IPS-NIHi7 (cell line): ENCODE measurements at regions not wholly inside any gene's neighbourhood (a gene's known extent, or its start where the extent isn't known, plus 50 kb on each side); places are given as distances from the start of the nearest gene placed in this dataset.
"Not testable (repeated sequence)": the region's sequence is repeated elsewhere in the genome, so short reads cannot be mapped to it uniquely, and the experiment has no call there.

Source experiments
- DNase-seq: peaks from one replicate; pipeline ENCODE4 v3.0.0; 2012; ENCODE audit warnings: mixed read lengths; ENCODE audit errors: extremely low spot score

GRCh38 chr12:42728287-42728686 lies 138.7 kb upstream of the PRICKLE1 start:
- no peak for DNase-seq

DNA sequence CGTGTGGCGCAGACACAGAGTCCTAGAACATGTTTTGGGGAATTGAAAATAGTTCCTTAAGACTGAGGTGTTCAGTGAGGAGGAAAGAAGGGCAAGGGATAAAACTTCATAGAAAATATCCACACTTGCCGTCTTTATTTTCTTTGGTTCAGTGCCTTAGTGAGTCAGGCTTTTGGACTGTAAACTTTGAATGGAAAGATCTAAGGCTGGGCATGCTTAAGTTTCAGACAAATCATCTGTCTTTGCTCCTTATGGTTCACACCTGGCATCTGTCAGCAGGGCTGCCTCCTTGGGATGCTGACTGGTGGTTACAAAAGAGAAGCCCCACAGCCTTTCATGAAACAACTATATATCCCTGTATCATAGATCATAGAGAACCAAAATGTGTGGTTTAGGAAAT lies 136.3 kb upstream of the PRICKLE1 start:
- no peak for DNase-seq

DNA sequence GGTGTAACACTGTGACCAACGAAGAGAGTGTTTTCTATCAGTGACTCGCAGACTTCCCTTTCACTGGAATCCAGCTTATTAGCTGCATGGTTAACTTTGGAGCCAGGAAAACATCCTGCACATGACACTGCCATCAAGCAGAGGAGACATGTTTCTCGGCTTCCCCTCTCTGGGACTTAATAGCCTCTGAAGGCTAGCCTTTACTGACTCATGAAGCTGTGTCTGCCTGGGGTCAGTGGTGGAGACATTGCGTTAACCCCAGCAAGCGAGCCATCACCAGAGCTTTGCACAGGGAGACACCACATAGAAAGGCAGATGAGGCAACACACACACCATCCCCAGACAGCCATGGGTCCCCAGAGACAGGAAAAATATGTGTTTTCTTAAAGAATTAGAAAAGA lies 126.9 kb upstream of the PRICKLE1 start:
- no peak for DNase-seq

GRCh38 chr12:42713566-42713965 lies 124.0 kb upstream of the PRICKLE1 start:
- DNase-seq, result not testable (repeated sequence)

DNA sequence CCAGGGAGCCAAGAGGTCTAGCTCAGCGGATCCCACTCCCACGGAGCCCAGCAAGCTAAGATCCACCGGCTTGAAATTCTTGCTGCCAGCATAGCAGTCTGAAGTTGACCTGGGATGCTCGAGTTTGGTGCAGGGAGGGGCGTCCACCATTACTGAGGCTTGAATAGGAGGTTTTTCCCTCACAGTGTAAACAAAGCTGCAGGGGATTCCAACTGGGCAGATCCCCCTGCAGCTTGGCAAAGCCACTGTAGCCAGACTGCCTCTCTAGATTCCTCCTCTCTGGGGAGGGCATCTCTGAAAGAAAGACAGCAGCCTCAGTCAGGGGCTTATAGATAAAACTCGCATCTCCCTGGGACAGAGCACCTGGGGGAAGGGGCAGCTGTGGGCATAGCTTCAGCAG lies 118.8 kb upstream of the PRICKLE1 start:
- DNase-seq, result not testable (repeated sequence)

DNA sequence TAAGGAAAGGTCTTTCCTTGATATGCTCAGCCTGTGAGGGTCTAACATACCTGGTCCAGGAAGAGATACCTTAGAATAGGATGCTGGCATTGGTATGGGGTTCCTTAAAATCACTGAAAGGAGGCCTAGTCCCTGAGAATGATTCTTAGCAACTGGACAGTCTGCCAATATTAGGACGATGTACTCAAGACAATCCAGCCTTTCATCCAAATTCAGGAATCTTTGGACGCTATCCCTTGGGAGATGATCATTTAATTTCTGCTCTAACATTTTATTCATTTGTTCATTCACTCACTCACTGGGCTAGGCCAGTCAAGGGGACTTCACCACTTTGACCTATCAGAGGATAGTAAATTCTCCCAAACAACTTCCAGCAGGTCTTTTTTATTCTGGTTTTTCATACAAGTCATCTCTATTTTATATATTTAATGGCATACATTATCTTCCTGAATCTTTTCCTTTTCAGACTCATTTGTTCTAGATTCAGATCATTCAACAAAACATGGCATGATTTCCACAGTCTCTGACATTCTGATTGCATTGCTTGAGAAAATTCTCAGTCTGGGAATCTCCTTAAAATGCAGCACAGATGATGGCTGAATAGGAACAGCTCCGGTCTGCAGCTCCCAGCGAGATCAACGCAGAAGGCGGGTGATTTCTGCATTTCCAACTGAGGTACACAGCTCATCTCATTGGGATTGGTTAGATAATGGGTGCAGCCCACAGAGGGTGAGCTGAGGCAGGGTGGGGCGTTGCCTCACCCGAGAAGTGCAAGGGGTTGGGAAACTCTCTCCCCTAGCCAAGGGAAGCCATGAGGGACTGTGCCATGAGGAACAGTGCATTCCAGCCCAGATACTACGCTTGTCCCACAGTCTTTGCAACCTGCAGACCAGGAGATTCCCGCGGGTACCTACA lies 118.0 kb upstream of the PRICKLE1 start:
- no peak for DNase-seq

GRCh38 chr12:42706321-42706720 lies 116.8 kb upstream of the PRICKLE1 start:
- DNase-seq, result no peak

DNA sequence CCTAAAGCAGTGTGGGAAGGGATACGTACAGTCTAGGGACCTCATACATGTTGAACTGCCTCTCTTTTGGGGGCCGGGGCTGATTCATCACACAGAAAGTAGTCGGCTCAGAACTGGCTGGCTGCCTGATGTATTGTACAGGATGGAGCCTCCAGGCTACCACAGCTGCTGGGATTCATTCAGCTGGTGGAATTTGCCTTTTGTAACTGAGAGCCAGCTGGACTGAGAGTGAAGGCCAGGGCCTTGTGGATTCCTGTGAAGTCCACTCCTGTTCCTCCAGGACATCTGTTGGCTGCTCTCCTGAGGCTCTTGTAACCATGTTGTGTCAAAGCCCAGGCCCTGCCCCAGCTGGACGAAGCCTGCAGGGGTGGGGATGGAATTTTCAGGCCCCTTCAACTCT lies 116.3 kb upstream of the PRICKLE1 start:
- no peak for DNase-seq

- no peak for DNase-seq
Observed at GRCh38 chr12:42704810-42705401, 115.4 kb upstream of the PRICKLE1 start.

- DNase-seq, result no peak
Observed at GRCh38 chr12:42704340-42704739, 114.8 kb upstream of the PRICKLE1 start.

DNA sequence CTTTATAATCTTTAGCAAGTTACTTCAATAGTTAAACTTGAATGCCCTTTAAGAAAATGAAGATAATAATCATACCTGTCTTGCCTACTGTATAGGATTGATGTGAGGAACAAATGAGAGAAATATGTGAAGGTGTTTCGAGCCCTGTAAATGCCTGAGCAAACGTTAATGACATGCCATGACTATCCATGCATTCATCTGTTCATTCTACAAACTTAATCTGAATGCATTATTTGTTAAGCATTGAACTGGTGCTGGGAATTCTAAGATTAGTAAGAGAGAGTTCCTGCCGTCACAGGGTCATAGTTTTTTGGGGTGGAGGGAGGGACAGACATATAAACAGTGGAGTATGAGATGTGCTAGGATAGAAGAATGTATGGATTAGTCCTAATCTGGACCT lies 111.5 kb upstream of the PRICKLE1 start:
- no peak for DNase-seq

- no peak for DNase-seq
Observed at GRCh38 chr12:42698213-42698612, 108.7 kb upstream of the PRICKLE1 start.

- no peak for DNase-seq
Observed at GRCh38 chr12:42696406-42697149, 107.0 kb upstream of the PRICKLE1 start.

- no peak for DNase-seq
Observed at GRCh38 chr12:42695490-42695995, 106.0 kb upstream of the PRICKLE1 start.

GRCh38 chr12:42692749-42693148 lies 103.2 kb upstream of the PRICKLE1 start:
- no peak for DNase-seq

DNA sequence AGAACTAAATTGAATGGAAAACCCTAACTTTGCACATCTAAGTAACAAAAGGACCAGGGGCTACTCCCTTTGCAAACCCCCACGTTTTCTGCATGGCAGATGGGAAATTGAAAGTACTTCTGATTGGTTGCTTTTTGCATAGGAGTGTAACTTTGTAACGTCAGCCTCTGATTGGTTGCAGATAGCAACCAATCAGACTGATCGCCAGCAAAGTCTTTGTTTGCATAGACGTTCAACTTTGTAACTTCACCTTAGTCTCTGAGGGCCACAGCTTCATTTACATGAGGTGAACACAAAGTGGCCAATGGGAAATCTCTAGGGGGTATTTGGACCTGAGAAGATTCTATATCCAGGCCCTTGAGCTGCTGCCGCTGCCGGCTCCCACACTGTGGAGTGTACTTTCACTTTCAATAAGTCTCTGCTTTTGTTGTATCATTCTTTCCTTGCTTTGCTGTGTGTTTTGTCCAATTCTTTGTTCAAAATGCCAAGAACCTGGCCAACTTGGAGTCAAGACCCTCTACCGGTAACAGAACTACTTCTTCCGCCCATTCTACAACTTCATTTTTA lies 102.5 kb upstream of the PRICKLE1 start:
- DNase-seq, result no peak

GRCh38 chr12:42690264-42690663 lies 100.7 kb upstream of the PRICKLE1 start:
- DNase-seq, result no peak

DNA sequence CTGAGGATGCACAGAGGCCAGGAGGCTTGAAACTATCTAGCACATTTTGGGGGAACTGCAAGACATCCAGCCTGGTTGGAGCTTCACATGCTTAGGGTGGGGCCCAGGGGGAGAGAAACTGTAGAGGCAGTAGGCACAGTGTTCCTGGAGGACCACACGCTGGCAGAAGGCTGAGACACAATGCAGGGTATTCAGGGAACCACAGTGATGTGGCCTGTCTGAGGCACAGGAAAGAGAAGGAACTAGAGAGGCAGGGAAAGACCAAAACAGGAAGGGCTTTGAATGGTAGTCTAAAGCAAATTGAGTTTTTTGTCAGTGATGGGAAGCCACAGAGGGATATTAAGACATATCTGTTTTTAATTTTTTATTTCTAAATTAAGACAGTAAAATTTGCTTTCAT lies 100.2 kb upstream of the PRICKLE1 start:
- DNase-seq, result no peak

GRCh38 chr12:42686514-42687172 lies 97.1 kb upstream of the PRICKLE1 start:
- DNase-seq, result no peak

DNA sequence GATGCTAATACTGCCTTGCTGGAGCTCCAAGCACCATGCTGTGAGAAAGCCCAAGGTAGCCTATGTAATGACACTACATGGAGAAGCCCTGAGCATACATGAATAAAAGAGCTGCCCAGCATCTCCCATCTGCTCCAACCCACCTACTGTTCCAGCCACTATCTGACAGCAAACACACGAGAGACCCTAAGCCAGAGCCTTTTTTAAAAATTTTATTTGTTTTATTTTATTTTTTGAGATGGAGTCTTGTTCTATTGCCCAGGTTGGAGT lies 95.2 kb upstream of the PRICKLE1 start:
- no peak for DNase-seq

- DNase-seq, result no peak
Observed at GRCh38 chr12:42683933-42684801, 94.6 kb upstream of the PRICKLE1 start.
